ENCODE measurements at regions not wholly inside any gene's neighbourhood (a gene's known extent, or its start where the extent isn't known, plus 50 kb on each side); places are given as distances from the start of the nearest gene placed in this dataset.

GRCh38 chr5:4547547-4547946 lies 592.6 kb upstream of the ADAMTS16 start:
- intact Hi-C loops (cut with DNase I): no loop called here
- TF ChIP-seq POLR2AphosphoS5 (IDR thresholded peaks at IDR 0.05; ENCODE audit: insufficient read depth in 1 of 2, low read depth in 1 of 2) (no peak), CTCF (IDR thresholded peaks at IDR 0.05) (no peak), POLR2A (IDR thresholded peaks at IDR 0.05) (no peak)
- H3K27me3 ChIP-seq: no peaks in the 10 kb centered on the region
- H3K9me3 ChIP-seq: no peaks in the 10 kb centered on the region
- H3K36me3 ChIP-seq: no peaks in the 10 kb centered on the region
- no peak overlapping the region for H3K4me3 ChIP-seq
- H3K4me1 ChIP-seq: no peaks in the 10 kb centered on the region
- no peak for DNase-seq (ENCODE audit: extremely low spot score in 2 of 2)
- no peak overlapping the region for H3K27ac ChIP-seq

GRCh38 chr5:4548341-4548740 lies 591.8 kb upstream of the ADAMTS16 start:
- intact Hi-C loops (cut with DNase I): no loop called here
- H3K4me3 ChIP-seq: no peak overlapping the region
- H3K27me3 ChIP-seq: no peaks in the 10 kb centered on the region
- TF ChIP-seq POLR2AphosphoS5 (IDR thresholded peaks at IDR 0.05; ENCODE audit: insufficient read depth in 1 of 2, low read depth in 1 of 2) (no peak), POLR2A (IDR thresholded peaks at IDR 0.05) (no peak), CTCF (IDR thresholded peaks at IDR 0.05) (no peak)
- no peak overlapping the region for H3K27ac ChIP-seq
- H3K36me3 ChIP-seq: no peaks in the 10 kb centered on the region
- DNase-seq (ENCODE audit: extremely low spot score in 2 of 2): no peak
- H3K9me3 ChIP-seq: no peaks in the 10 kb centered on the region
- no peaks in the 10 kb centered on the region for H3K4me1 ChIP-seq

GRCh38 chr5:4549351-4549750 lies 590.8 kb upstream of the ADAMTS16 start:
- H3K4me1 ChIP-seq: no peaks in the 10 kb centered on the region
- H3K9me3 ChIP-seq: no peaks in the 10 kb centered on the region
- no peaks in the 10 kb centered on the region for H3K27me3 ChIP-seq
- H3K27ac ChIP-seq: no peak overlapping the region
- no peak for DNase-seq (ENCODE audit: extremely low spot score in 2 of 2)
- no peaks in the 10 kb centered on the region for H3K36me3 ChIP-seq
- intact Hi-C loops (cut with DNase I): no loop called here
- H3K4me3 ChIP-seq: no peak overlapping the region
- TF ChIP-seq POLR2A (IDR thresholded peaks at IDR 0.05) (no peak), CTCF (IDR thresholded peaks at IDR 0.05) (no peak), POLR2AphosphoS5 (IDR thresholded peaks at IDR 0.05; ENCODE audit: insufficient read depth in 1 of 2, low read depth in 1 of 2) (no peak)

- no peak for TF ChIP-seq POLR2AphosphoS5 (IDR thresholded peaks at IDR 0.05; ENCODE audit: insufficient read depth in 1 of 2, low read depth in 1 of 2)
- TF ChIP-seq CTCF (IDR thresholded peaks at IDR 0.05): no peak
- no peak for TF ChIP-seq POLR2A (IDR thresholded peaks at IDR 0.05)
- Histone ChIP-seq H3K4me1 (no peaks in the 10 kb centered on the region), H3K27ac (no peak overlapping the region), H3K36me3 (no peaks in the 10 kb centered on the region), H3K4me3 (no peak overlapping the region), H3K27me3 (no peaks in the 10 kb centered on the region), H3K9me3 (no peaks in the 10 kb centered on the region)
- intact Hi-C loops (cut with DNase I): no loop called here
- no peak for DNase-seq (ENCODE audit: extremely low spot score in 2 of 2)
Observed at GRCh38 chr5:4551034-4551433, 589.1 kb upstream of the ADAMTS16 start.

GRCh38 chr5:4553130-4553529 lies 587.0 kb upstream of the ADAMTS16 start:
- intact Hi-C loops (cut with DNase I): no loop called here
- no peaks in the 10 kb centered on the region for H3K4me1 ChIP-seq

More at GRCh38 chr5:4553130-4553529, 587.0 kb upstream of the ADAMTS16 start:
- TF ChIP-seq CTCF (IDR thresholded peaks at IDR 0.05): no peak
- no peak for TF ChIP-seq POLR2A (IDR thresholded peaks at IDR 0.05)
- no peak for TF ChIP-seq POLR2AphosphoS5 (IDR thresholded peaks at IDR 0.05; ENCODE audit: insufficient read depth in 1 of 2, low read depth in 1 of 2)
- Histone ChIP-seq H3K27me3 (no peaks in the 10 kb centered on the region), H3K4me3 (no peak overlapping the region), H3K36me3 (no peaks in the 10 kb centered on the region), H3K9me3 (no peaks in the 10 kb centered on the region), H3K27ac (no peak overlapping the region)
- no peak for DNase-seq (ENCODE audit: extremely low spot score in 2 of 2)
